GM21737 (cell line): ENCODE measurements at regions not wholly inside any gene's neighbourhood (a gene's known extent, or its start where the extent isn't known, plus 50 kb on each side); places are given as distances from the start of the nearest gene placed in this dataset.

ENCODE experiments used
- ATAC-seq: cut with Tn5 transposase; IDR thresholded peaks from one replicate; pipeline ENCODE4 v1.9.1; 2021; ENCODE audit warnings: mild to moderate bottlenecking, moderate library complexity; ENCODE audit not compliant: unreplicated experiment

DNA sequence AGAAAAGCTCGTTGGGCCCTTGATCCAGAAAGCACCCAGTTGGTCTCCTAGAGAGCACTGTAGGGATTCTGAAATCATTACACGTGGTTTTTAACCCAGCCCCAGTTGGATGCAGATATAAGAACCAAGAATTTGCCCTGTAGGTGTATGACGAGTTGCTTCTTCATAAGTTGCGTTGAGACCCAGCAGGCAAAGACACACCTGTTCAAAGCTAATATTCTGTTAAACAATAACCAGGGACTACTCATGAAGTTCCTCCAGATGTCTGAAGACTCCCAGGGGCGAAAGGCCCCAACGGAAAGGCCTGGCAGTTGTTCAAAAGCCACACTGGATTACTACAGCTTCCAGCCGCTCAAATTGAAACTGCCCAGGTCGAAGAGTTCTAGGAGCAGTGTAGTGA, 88.6 kb upstream of the HNRNPU start:
- peak; percentile 95 for ATAC-seq

DNA sequence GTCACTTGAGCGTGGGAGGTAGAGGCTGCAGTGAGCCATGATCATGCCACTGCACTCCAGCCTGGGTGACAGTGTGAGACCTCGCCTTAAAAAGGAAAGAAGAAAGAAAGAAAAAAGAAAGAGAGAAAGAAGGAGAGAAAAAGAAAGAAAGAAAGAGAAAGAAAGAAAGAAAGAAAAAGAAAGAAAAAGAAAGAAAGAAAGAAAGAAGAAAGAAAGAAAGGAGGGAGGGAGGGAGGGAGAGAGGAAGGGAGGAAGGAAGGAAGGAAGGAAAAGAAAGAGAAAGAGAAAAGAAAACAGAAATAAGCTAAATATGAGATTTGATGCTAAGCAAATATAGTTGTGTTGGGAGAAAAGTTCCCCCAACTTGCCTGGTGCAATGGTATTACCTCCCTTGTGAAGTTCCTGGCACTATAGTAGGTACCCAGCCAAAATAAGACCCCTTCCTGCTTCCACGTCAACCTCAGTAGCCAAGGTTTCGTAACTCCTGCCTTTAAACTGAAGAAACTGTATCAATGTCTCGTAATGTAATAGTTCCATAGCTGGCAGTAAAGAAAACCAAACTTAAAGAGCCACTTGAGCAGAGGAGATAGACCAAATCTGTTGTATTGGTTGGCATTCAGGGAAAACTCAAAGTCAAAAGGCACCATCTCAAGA, 88.1 kb upstream of the HNRNPU start:
- ATAC-seq, result no peak

DNA sequence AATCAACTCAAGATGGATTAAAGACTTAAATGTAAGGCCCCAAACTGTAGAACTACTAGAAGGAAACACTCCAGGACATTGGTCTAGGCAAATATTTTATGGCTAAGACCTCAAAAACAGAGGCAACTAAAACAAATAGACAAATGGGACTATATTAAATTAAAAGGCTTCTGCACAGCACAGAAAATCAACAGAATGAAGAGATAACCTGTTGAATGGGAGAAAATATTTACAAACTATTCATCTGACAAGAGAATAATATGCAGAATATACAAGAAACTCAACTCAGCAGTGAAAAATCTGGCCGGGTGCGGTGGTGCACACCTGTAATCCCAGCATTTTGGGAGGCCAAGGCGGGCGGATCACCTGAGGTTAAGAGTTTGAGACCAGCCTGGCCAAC, 84.1 kb upstream of the HNRNPU start:
- ATAC-seq, result no peak

DNA sequence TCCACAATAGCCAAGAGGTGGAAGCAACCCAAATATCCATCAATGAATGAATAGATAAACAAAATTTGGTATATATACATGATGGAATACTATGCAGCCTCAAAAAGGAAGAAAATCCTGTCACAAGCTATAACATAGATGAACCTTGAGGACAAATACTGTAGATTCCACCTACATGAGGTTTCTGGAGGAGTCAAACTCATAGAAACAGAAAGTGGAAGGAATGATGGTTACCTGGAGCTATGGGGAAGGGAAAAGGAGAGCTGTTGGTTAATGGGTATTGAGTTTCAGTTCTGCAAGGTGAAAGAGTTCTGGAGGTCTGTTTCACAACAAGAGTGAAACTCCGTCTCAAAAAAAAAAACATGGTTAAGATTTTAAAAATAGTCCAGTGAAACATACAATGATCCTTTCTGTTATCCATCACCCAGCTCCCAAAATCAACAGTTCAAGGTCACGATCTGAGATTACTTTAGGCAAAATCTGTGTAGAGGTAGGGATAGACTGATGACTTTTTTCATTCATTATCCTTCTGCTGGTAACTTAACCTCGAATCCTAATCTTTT, 80.8 kb upstream of the HNRNPU start:
- ATAC-seq, result peak; percentile 80

DNA sequence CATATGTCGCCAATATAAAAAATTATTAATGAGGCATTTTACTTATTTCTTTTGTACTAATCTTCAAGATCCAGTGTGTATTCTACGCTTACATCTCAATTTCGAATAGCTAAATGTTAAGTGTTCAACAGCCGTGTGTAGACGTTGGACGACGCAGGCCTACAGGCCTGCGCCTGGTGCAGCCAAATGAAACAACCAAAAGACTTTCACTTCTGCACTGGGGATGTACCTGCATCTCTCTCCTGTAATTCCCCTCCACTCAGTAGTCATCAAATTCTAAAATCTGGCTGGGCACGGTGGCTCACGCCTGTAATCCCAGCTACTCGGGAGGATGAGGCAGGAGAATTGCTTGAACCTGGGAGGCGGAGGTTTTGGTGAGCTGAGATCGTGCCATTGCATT, 76.8 kb upstream of the HNRNPU start:
- peak; percentile 75 for ATAC-seq

DNA sequence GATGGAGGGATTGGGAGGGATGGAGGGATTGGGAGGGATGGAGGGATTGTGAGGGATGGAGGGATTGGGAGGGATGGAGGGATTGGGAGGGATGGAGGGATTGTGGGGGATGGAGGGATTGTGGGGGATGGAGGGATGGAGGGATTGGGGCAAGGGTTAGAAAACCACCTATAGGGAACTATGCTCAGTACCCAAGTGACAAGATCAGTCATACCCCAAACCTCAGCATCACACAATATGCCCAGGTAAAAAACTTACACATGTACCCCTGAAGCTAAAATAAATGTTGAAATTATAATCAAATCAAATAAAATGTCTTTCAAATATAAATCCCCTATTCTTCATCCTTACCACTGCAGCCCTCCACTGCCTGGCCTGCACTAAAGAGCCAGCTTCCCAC, 72.8 kb upstream of the HNRNPU start:
- ATAC-seq, result no peak

DNA sequence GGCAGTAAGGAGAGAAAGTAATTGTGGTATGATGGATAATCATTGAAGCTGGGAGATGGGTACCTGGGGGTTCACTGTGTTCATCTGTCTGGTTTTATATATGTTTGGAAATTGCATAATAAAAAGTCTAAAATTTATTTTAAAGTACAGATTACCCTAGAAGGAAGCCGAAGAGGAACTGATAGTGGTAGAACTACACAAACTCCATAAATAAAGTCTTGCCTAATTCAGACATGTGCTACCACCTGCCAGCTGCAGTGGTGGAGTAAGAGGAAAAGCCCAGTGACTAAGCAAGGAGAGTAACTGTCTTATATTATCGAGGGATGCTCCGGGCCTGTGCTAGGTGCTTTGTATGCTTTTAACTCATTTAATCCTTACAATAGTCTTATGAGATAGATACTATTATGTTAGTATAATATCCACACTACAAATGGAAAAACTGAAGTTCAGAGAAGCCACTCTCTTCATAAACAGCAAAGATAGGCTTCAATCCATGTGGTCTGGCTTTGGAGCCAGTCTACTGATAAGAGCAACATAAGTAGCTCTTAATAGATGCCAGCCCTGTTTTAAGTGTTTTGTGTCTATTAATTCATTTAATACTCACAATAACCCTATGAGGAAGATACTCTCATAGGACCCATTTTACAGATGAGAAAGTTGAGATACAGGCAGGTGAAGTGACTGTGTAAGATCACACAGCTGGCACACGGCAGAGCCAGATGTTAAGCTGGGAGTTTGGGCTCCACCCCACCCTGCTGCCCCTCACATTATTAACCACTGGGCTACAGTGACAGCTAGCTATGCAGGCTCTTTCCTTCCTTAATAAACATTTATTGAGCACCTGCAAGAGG, 56.8 kb upstream of the HNRNPU start:
- peak; percentile 54 for ATAC-seq

DNA sequence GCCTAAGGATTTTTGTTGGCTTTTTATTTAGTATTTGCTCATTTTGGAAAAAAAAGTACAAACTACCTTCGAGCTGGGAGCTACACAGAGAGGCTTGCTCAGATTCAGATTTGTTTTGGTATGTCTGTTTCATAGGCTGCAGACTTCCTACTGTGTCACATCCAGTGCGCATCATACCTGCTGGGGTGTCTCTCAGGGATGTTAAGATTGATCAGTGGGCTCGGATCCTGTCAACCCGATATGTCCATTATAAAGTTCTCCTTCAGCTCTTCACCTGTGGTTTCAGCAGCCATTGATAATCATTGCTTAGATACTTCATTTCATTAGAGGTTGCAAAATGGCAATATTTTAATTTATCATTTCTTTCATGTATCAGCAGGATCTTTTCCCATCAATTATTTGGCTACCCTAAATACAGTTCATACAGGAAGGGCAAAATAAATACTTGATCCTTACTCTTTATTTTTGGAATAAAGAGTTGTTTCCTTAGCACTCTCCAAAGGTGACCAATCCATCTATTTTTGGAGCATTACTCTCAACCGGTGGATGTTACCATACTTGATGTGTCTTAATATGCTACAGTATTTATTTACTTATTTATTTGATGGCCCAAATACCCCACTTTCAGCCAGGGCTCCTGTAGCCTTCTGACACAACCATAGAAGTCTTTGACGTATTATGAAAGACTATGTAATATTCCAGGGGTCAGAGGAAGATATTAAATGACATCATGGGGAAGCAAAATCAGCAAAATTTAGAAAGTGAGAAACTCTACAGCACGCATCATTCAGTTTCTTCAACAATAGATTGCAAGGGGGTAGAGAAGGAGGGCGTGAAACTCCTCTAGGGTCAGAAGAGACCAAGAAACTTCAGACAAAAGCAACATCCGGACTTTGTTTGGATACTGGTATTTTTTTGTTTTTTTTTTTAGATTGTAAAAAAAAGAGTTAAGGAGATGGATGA, 55.3 kb upstream of the HNRNPU start:
- no peak for ATAC-seq

DNA sequence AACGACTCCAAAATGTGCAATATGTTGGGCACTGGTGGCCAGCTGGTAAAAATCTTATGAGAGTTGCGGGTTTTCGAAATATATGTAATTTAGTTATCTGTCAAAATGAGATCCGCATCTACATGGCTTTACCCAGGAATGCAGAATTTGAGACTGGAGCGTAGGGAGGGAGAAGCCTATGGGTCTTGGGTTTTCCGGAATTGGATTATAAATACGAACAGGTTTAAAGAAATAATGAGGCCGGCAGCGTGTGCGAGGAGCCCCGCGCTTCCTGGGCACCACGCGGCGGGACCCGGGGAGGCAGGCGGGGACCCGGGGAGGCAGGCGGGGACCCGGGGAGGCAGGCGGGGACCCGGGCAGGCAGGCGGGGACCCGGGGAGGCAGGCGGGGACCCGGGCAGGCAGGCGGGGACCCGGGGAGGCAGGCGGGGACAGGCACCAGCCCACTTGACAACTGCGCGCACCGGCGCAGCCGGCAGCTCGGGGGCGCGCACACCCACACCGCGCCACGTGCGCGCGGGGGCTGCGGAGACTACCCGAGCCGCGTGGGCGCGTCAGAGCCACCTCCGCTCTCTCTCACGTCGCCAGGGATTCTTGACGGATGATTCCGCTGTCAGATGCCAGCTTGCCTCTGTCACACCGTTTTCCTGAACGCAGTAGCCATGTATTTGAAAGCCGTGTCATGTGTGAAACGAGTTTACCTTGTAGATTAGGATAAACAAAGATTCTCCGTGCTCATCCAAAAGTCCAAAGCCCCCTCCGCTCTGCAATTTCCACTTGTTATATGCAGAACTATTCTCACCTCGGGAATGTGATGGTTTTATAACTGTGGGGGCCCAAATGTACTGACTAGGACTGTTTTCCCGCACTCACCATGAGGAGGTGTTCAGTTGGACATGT, 54.3 kb upstream of the HNRNPU start:
- ATAC-seq, result peak; percentile 55

DNA sequence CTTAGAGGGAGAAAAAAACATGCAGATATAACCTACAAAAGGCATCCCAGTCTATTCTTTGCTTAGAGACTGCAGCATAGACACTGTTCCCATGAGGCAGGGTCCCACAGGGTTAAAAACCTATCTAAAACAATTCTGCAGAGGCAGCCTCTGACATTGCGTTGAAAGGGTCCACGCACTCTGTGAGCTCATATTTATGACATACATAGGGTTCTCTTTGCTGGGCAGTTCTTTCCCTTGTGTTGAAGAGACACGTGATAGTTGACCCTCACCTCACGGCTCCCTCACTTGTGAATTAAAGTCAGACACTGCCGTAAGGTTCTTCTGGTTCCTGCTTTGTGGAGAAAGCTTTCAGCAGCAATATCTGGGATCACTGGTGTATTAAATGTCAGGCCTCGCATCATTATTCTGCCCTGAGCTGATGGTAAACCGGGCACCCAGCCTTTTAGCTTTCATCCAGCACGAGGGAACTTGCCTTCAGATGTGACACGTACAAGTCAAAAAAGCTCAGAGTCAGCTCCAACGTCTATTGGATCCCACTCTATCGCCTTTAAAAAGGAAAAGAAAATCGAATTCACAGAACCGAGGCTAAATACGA, 52.8 kb upstream of the HNRNPU start:
- no peak for ATAC-seq

DNA sequence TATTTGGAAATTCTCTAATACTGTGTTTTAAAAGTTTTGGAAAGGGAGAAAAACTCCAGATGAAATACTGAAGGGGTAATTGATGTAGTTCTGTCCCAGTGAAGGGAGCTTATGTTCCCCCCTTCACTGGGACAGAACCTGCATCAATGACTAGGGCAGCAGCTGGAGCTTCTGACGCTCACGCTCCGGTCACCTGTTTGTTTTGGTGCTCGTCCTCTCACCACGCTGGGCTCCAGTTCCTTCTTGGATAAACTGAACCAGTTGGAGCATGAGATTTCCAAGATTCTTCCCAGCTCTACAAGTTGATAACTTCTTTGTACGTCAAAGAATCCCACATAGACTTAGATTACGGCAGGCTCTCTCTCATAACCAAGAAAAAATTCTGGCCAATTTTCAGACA, 51.4 kb upstream of the HNRNPU start:
- ATAC-seq, result no peak

DNA sequence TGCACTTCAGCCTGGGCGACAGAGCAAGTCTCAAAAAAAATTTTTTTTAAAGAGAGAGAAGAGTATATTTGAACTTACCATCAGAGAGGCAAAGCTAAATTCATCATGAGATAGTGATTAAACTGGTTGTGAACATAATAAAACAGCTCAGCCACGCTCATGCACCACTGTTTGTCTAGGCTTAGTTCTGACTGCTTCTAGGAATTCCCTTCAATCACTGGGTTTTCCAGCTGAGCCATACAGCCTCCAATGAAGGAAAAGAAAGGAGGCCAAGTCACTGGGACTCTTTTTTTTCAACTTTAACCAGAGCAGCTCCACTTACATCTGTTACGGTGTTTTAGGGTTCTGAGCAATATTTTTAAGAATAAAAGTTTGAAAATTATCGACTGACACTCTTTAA, 50.4 kb upstream of the HNRNPU start:
- ATAC-seq, result no peak
